K562 (cell line): ENCODE measurements at regions not wholly inside any gene's neighbourhood (a gene's known extent, or its start where the extent isn't known, plus 50 kb on each side); places are given as distances from the start of the nearest gene placed in this dataset.

ENCODE experiments used
- ATAC-seq: fragments of 200-7000 bp; cut with Tn5 transposase; 3 replicates; pipeline ENCODE4 v1.9.1; 2020; ENCODE audit warnings: moderate library complexity
- BruUV-seq: library from RNA; stranded (reverse); fragments of 400-500 nt; replicated peaks from 2 replicates; lab custom pipeline; 2021; lab: Mats Ljungman, UMichigan
- CTCF ChIA-PET: fragments of 300-600 bp; formaldehyde crosslinking; extraction: SDS; loops from one replicate; lab custom pipeline; 2021; ENCODE audit warnings: low intra/inter-chr PET ratio; lab: Yijun Ruan, JAX
- POLR2A ChIA-PET: fragments of 300-600, 350-650 bp; sonication (Branson Sonifier 250); formaldehyde crosslinking; extraction: SDS; loops from one replicate; lab custom pipeline; 2021; ENCODE audit warnings: antibody characterized with exemption, inconsistent platforms; lab: Yijun Ruan, JAX
- DNase-seq, 4 experiments: peaks; one replicate each; pipeline versions ENCODE4 v3.0.0 to v3.0.0-alpha.2; 2011 to 2018; ENCODE audit warnings: low spot score in 3 of 4, mixed read lengths in 3 of 4; ENCODE audit errors: extremely low read depth in 1 of 4
- FAIRE-seq: peaks from 2 replicates; lab custom pipeline; 2011; peaks lifted over from hg19 to GRCh38; lab: Jason Lieb, UNC
- H2AFZ ChIP-seq: 2 replicates; pipeline ENCODE4 v1.6.0; 2011; ENCODE audit warnings: low read depth, low read length, control low read depth, inconsistent platforms
- H3K27ac ChIP-seq: fragments of 200-600 bp; 3 replicates; pipeline ENCODE4 v1.8.0; 2011; ENCODE audit warnings: low read depth, mild to moderate bottlenecking, control low read depth, inconsistent platforms, low read length, moderate library complexity, mixed read lengths; ENCODE audit errors: extremely low read depth
- H3K27me3 ChIP-seq, 2 experiments: fragments of 300-600 bp in 1 of 2; 2 replicates in 1 of 2; 3 replicates in 1 of 2; pipeline versions ENCODE4 v1.6.0 to v1.8.0; 2011; ENCODE audit warnings: inconsistent platforms in 2 of 2, low read length in 2 of 2, mild to moderate bottlenecking in 1 of 2, mixed read lengths in 1 of 2, moderate library complexity in 1 of 2; ENCODE audit not compliant: control insufficient read depth in 2 of 2, insufficient read depth in 2 of 2
- H3K36me3 ChIP-seq: fragments of 300-600 bp; 3 replicates; pipeline ENCODE4 v1.8.0; 2011; ENCODE audit warnings: mild to moderate bottlenecking, low read length, inconsistent platforms; ENCODE audit not compliant: control insufficient read depth, insufficient read depth
- H3K4me1 ChIP-seq, 2 experiments: fragments of 200-600 bp in 1 of 2; replicated peaks in 1 of 2; 2 replicates in 1 of 2; 3 replicates in 1 of 2; pipeline versions ENCODE4 v1.5.1 to v1.8.0; 2011; ENCODE audit warnings: inconsistent platforms in 2 of 2, low read length in 2 of 2, mild to moderate bottlenecking in 1 of 2, mixed read lengths in 1 of 2, moderate library complexity in 1 of 2; ENCODE audit not compliant: control insufficient read depth in 2 of 2, insufficient read depth in 2 of 2
- H3K4me2 ChIP-seq: 2 replicates; pipeline ENCODE4 v1.6.1; 2011; ENCODE audit warnings: low read length, control low read depth, inconsistent platforms, mixed read lengths; ENCODE audit not compliant: insufficient read depth
- H3K4me3 ChIP-seq: fragments of 200-600 bp; sonication (generic), shearing (Covaris generic); 2 replicates; pipeline ENCODE4 v1.5.1; 2016; ENCODE audit warnings: control low read depth, inconsistent platforms
- H3K79me2 ChIP-seq: fragments of 200-600 bp; 3 replicates; pipeline ENCODE4 v1.8.0; 2011; ENCODE audit warnings: low read length, inconsistent platforms; ENCODE audit not compliant: control insufficient read depth, insufficient read depth
- H3K9ac ChIP-seq, 2 experiments: 2 replicates each; pipeline versions ENCODE4 v1.6.0 to v1.6.1; 2011; ENCODE audit warnings: low read depth in 2 of 2, low read length in 2 of 2, control low read depth in 1 of 2, inconsistent platforms in 1 of 2, mild to moderate bottlenecking in 1 of 2, mixed read lengths in 1 of 2; ENCODE audit not compliant: insufficient read depth in 1 of 2
- H3K9me1 ChIP-seq: one replicate; pipeline ENCODE4 v1.6.0; 2011; ENCODE audit warnings: inconsistent platforms, mild to moderate bottlenecking, low read length, moderate library complexity; ENCODE audit not compliant: control insufficient read depth, insufficient read depth
- H3K9me3 ChIP-seq: replicated peaks from 2 replicates; pipeline ENCODE4 v1.5.1; 2011; ENCODE audit warnings: low read depth, low read length, inconsistent platforms; ENCODE audit not compliant: control insufficient read depth, insufficient read depth
- H4K20me1 ChIP-seq: replicated peaks from 2 replicates; pipeline ENCODE4 v1.6.1; 2011; ENCODE audit warnings: low read length, inconsistent platforms, mixed read lengths; ENCODE audit not compliant: control insufficient read depth, insufficient read depth
- C11orf30 ChIP-seq: fragments of 450-650 bp; IDR thresholded peaks from 2 replicates; pipeline ENCODE4 v1.6.1; 2016; ENCODE audit warnings: low read depth, mild to moderate bottlenecking
- MAFF ChIP-seq: IDR thresholded peaks from 2 replicates; pipeline ENCODE4 v1.6.1; 2012; ENCODE audit warnings: low read length, improper control_type of control experiment
- MAFG ChIP-seq: fragments of 450-650 bp; conservative IDR thresholded peaks from 2 replicates; pipeline ENCODE4 v1.6.1; 2016; ENCODE audit warnings: missing genetic modification characterization, missing compliant biosample characterization
- MAFK ChIP-seq: IDR thresholded peaks from 2 replicates; pipeline ENCODE4 v1.6.1; 2011; ENCODE audit warnings: low read length, improper control_type of control experiment
- RAD21 ChIP-seq, 2 experiments: fragments of 250-450 bp in 1 of 2; fragments of 450-650 bp in 1 of 2; sonication (Bioruptor Pico) in 1 of 2; formaldehyde crosslinking in 1 of 2; IDR thresholded peaks in 1 of 2; conservative IDR thresholded peaks in 1 of 2; 2 replicates each; pipeline versions ENCODE4 v1.4.0 to v1.8.0; 2020 to 2022; ENCODE audit warnings: mild to moderate bottlenecking in 2 of 2, moderate library complexity in 1 of 2
- SUPT5H ChIP-seq: fragments of 450-650 bp; IDR thresholded peaks from 2 replicates; pipeline ENCODE4 v1.6.1; 2016
- ZNF316 ChIP-seq: fragments of 450-650 bp; IDR thresholded peaks from 2 replicates; pipeline ENCODE4 v1.6.1; 2016
- WGBS: fragments of 100-300 bp; shearing (Covaris generic); methylation state at CpG from one replicate; pipeline ENCODE4 v1.1.6; 2016; ENCODE audit warnings: low coverage, mixed read lengths; ENCODE audit not compliant: insufficient coverage; ENCODE audit errors: missing lambda C conversion rate; 5-methylcytosine and 5-hydroxymethylcytosine counted together
- in situ Hi-C: fragments of 300-500 bp; cut with MboI; formaldehyde crosslinking; loops from 4 replicates; pipeline ENCODE4 v1.15.0; 2018; ENCODE audit warnings: inconsistent platforms, mixed read lengths
- intact Hi-C: fragments of 100-400 bp; cut with micrococcal nuclease; formaldehyde crosslinking; loops from 2 replicates; pipeline ENCODE4 v1.14.2; 2022

DNA sequence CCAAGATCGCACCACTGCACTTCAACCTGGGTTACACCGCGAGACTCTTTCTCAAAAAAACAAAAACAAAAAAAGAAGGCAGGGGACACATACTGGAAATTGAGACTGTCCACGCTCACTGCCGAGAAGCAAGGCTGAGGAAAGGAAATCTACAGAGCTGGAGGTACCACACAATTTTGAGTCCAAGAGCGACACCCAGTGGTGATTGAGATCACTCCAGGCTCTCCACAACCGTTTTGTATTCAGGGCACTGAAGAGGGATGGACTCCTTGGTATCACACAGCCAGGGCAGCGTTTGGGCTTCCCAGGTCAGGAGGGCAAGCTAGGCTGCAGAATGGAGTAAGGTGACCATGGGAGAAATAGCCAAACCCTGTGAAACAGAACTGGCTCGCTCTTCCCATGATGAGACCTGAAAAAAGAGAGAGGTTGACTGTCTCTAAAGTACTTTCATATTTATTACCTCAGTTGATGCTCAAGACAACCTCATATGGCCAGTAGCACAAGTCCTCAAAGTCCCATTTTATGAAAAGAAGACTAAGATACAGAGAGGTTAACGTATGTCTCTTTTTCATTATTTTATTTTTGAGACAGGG lies 74.5 kb upstream of the YPEL5 start (continued):
- peak; percentile 62 to 82 for TF ChIP-seq RAD21 (CRISPR knock-in tag; conservative IDR thresholded peaks at IDR 0.05 in 1 of 2, IDR thresholded peaks at IDR 0.05 in 1 of 2)
- TF ChIP-seq, all 486 proteins: peak for 6

DNA sequence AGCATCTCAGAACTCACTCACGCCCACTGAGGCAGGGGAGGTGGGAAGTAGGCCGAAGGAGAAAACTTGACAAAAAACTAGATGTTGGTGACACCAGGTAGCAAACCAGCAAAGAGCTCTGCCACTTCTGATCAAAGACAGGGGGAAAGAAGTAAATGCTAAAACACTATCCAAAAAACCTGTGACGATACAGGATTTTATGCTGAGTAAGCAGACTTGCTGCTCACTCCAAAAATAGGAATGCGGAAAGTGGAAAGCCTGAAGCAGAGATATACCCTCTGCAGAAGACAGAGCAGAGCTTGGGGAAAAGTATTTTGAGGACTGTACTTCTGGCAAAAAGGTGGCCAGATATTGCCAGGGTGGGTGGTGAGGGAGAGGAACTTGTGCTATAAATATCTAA lies 73.3 kb upstream of the YPEL5 start:
- Histone ChIP-seq H3K9me1 (no peaks in the 10 kb centered on the region), H3K4me3 (no peak overlapping the region), H4K20me1 (peaks cover 2% of the 10 kb centered on the region; the same call in 1 of the 2 replicates), H3K36me3 (no peaks in the 10 kb centered on the region), H3K27me3 (peaks cover 3 to 18% of the 10 kb centered on the region in 2 experiments; a peak in 3 of 5 replicates), H3K4me2 (no peak overlapping the region), H3K27ac (no peak overlapping the region), H3K4me1 (no peaks in the 10 kb centered on the region), H2AFZ (no peak overlapping the region), H3K9ac (no peak overlapping the region), H3K9me3 (no peaks in the 10 kb centered on the region), H3K79me2 (no peaks in the 10 kb centered on the region)
- ChIA-PET CTCF (no interaction called here), POLR2A (interaction anchor here (0.6 kb wide), 1 partner anchor 164 kb away, joined by 3 read pairs; no protein-coding TSS in a partner anchor)
- ATAC-seq: no peak
- in situ Hi-C loops (loop anchor here (25.0 kb wide), 1 partner anchor 1111 kb away; no protein-coding TSS in a partner anchor), intact Hi-C loops (loop anchor here (10.0 kb wide), 1 partner anchor 1119 kb away; no protein-coding TSS in a partner anchor)
- WGBS: 2% methylated on average over 4 of the region's 4 CpGs
- no TSS peak for BruUV-seq
- FAIRE-seq: no peak
- TF ChIP-seq SUPT5H: no peak
- peak; percentile 86 for TF ChIP-seq C11orf30
- TF ChIP-seq MAFG (tag): peak; percentile 91
- peak; percentile 93 for TF ChIP-seq MAFK
- peak; percentile 95 for TF ChIP-seq ZNF316
- TF ChIP-seq MAFF: peak; percentile 92
- no peak for DNase-seq
